Stimulated activated CD4-positive, alpha-beta T cell treated with anti-CD3 and anti-CD28 coated beads, Interleukin-1b, Interleukin-23, amount 100 ng/mL, for 48 hours (primary cell): ENCODE measurements at regions not wholly inside any gene's neighbourhood (a gene's known extent, or its start where the extent isn't known, plus 50 kb on each side); places are given as distances from the start of the nearest gene placed in this dataset.

Experiments
- DNase-seq: peaks from one replicate; pipeline ENCODE4 v3.0.0-alpha.2; 2020

DNA sequence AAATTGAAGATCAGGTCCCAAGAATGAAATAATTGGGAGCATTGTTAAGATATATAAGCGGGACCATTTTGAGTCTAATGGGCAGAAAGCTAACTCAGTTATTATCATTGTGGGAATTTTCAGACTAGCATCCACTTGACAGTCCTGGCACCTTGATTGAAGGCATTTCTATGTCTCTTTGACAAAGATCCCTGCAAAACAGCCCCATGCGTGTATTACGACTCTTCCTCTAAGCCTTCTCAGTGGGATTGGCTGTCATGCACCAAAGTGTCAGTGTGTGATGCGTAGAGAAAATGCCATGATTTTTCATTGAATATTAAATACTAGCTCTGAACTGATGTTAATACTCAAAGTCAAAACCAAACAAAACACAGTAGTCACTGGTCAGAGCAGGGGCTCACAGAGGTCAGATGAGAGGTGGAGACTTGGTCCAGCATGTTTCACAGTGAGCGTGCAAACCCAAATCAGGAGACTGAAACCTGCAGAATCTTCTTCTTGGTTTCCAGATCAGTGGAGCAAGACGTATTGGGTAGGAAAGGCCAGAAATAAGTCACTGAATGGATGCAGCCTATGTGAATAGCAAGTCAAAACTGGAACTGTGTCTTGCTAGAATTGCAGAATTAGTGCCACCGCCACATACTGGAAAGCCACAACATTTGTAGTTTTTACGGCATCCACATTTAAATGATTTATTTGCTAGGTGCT, 303.6 kb upstream of the AKR1E2 start:
- no peak for DNase-seq

DNA sequence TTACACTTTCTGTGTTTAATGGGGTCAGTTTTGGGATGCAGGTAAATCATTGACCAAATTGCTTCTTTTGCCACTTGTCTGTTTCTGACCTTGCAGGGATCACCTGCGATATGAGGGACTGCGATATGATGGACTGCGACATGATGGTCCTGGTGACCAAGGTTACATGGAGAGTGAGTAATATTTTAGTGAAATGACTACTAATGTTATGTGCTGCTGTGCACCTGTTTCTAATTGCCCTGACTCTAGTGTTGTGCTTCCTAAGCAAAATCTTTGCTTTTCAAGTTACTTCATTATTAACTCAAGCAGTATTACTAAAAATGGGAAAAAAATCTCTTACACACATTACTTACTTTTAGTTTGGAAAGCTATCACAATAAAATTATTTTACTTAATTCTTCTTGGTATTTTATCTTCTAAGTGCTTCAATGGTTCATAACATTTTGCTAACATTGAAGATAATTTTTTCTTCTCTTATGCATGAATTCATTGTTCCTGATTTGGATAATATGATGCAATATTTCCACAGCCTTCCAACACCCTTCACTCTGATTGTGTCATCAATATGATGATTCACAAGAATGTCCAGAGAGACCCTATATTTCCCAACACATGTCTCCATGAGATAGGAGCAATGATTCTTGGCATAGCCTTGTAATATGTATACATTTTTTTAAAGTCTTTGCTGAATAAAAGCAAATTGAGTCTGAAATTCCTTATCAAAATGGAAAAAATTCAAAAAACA, 306.2 kb upstream of the AKR1E2 start:
- no peak for DNase-seq

DNA sequence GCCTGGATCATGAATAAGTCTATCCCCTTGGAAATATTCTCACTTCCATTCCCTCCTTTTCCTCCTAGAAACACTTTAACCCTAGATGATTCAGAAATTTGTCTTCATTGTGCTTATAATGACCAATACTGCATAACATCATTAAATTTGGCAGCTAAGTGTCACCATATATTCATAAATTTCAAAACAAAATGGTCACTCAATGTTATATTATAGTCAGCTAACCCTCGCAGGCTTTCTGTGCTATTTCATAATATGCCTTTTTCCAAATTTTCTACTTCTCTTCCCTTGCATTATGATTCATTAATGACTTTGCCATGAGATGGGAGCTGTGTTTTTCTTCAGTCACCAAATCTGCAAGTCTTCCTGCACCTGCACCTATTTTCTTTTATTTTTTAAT, 308.3 kb upstream of the AKR1E2 start:
- no peak for DNase-seq

DNA sequence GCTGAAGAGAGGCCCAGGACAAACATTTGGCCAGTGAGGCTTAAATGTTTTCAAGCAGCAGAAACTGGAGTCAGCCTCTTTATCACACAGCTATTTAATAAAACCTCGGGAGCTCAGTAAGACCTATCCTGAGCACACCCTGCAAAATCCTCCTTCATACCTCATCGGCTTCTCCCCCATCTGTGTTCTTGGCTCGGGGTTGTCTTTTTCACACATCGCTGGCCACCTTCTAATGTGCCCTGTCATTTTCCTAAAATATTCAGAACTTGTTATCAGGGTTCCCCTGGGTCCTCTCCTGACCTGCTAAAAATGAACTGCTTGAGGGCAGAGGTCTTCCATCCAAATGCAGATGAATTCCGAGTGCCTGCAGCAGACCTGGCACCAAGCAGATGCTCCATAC, 310.3 kb upstream of the AKR1E2 start:
- no peak for DNase-seq

DNA sequence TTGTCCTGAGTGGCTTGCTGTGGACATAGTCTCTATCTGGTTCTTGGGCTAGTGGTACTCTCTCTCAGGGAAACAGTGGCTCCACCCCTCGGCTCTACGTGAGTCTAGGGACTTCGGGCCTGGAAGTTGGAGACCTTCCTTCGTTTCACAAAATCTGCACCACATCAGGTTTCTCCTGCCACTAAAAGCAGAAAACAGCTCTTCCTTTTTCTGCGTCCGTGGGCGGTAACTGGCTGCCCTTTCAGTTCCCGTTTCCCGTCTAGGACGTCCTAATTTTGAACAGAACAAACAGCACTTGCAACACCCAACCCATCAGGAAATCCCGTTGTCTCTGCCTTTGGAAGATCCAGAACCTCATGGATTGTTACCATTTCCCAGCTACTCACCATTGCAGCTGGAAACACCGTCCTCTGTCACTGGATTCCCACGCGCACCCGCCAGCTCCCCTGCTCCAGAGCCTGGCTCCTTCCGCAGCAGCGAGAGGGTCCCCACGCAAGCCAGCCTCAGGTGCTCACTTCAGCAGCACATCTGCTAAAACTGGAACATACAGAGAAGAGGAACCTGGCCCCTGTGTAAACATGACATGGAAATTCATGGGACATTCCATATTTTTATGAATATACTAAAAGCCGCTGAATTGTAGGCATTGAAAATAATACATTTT, 311.4 kb upstream of the AKR1E2 start:
- no peak for DNase-seq

DNA sequence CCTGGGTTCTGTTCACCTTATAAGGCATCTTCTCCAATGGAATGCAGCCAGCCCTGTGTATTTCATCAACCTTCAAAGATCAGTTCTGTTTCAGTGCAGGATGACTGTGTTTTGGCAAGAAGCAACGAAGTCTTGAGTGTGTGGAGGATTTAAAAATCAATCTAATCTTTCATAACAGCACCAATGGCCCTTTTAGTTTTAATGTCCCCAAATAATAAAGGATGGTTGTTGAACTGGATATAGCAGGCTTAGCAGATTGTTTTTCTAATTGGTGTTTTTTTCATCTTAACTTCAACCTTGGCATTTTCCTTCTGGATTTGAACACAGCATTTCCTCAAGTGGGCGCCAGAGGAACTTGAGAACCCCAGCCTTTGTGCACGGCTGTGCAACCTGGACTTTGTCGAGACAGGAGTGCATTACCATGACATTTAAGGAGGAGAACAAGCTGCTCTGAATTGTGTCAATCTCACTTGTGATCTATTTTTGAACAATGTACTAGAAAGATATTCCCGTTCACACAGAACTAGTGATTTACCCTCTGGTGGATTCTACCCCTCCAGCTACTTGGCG, 313.3 kb upstream of the AKR1E2 start:
- DNase-seq, result no peak

DNA sequence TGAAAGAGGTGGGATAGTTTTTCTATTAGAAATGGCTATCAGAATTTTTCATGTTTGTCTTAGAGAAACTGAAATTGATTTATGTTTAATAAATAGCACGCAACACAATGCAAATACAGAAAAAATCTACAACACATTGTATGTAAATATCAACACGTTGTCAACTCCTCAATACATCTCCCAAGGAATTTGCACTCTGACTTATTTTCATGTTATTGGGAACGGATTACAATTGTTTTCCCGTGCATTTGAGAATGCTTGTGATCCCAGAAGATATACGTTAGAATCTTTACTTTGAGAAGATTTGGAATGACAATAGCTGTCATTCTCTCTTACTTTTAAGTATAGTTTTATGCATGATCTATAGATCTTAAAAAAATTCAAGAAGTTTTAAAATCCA, 313.8 kb upstream of the AKR1E2 start:
- DNase-seq, result no peak

DNA sequence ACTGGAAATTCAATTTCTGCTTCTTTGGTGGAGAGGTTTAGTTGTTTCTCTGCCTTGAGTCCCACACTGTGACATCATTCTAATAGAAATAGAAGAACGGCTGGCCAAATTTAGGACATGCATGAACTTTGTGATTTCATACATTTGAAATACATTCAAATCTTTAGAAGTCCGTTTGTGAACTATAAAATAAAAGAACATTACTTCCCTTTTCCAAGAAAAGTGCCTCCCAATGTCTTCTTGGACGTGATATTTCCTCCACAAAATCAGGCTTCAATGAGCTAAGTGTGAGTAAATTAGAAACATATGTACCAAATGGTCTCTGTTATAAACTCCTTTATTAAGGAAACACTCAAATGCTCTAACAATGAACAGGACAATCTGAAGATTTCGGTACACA, 314.5 kb upstream of the AKR1E2 start:
- DNase-seq, result no peak

DNA sequence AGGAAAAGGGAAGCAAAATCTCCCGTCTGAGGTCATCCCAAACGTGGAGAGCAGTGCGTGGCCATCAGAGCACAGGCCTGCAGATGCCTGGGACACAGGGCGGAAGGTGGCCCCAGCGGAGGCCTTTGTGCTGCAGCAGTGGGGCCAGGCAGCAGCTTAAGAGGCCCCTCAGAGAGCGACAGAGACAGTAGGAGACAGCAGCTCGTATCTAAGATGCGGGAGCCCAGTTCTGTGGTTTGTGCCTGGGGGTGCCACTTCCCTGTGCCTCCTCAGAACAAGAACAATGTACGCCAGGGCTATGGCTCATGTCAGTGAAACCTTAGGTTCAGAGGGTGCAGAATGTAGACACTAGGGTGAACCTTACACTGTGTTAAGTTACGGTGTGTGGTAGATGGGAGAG, 316.6 kb upstream of the AKR1E2 start:
- no peak for DNase-seq

DNA sequence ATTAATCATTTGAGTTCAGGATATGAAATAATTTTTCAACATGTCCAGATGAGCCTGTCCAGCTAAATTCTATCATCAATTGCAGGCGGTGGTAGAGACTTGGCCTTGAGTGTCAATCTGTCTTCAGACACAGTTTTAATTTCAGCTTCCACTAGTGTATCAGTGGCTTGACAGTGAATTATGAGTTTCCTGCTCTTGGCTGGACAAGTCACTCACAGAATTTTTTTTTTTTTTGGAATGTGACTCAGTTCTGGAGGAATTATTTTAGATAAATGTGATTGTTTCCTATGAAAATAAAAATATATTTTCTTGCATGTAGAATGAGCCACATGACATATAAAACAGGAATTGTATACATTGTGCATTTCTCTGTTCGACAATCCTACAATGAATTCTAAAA, 319.9 kb upstream of the AKR1E2 start:
- DNase-seq, result no peak

DNA sequence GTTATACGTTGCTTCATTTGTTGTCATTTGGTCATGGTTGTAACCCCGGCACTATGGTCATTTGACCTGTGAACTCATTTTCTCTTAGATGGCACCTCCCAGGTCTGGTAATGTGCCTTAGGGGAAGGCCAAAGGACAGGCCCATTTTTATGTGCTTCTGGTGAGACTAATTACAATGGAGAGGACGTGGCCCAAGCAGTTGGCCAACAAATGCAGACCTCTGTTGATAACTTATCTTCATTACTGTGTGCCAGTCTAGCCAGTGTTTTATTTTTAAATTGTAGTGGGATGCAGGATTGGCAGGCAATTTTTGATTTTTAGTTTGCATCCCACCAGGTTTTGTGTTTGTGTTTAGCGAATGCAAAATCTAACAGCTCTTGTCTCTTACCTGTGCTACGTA, 321.5 kb upstream of the AKR1E2 start:
- DNase-seq, result no peak

DNA sequence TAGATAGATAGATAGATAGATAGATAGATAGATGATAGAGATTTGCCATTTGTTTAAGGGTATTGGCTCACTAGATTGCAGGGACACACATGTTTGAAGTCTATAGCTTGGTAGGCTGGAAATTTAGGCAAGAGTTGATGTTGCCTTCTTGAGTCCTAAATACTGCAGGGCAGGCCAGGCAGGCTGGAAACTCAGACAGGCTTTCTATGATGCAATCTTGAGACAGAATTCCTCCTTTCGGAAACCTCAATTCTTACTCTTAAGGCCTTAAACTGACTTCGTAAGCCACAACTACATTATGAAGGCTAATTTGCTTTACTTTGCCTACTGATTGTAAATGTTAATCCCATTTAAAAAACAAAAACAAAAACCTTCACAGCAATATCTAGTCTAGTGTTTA, 322.9 kb upstream of the AKR1E2 start:
- no peak for DNase-seq

DNA sequence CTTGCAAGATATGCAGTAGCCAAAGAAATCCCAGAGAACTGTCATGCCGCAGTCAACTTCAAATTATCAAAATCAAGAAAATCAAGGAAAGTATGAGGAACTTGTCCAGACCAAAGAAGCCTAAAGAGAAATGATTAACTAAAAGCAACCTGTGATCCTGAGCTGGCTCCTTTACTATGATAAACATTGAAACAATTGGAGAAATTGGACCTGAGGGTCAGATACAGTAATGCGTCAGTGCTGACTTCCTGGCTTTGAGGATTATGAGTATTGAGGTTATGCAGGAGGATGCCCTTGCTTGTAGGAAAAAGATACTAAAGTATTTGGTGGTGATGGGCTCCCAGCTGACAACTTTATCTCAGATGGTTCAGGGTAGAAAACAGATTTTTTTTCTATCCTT, 324.7 kb upstream of the AKR1E2 start:
- DNase-seq, result no peak

DNA sequence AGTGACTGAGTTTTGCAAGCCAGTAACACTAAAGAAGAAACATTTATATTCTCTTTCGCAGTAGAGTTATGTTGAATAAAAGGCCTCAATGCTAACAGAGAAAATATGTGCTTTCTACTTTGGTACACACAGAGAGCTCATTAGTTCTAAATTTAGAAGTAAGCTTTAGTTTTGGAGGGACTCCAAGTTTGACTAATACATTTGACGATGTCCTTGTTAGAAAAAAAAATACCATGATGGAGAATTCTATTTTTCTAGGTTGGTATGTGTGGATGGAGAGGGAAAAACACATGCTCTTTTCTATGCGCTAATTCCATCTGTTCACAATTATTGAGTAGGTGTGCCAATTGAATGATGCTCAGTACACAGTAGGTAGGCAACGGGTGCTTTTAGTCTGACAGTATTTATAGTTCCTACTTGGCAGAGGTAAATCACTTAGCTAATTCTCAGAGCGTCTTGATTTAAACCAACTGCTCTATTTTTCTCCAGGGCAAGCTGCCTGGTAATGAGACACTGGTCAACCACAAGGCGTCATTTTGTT, 327.2 kb upstream of the AKR1E2 start:
- DNase-seq, result no peak

DNA sequence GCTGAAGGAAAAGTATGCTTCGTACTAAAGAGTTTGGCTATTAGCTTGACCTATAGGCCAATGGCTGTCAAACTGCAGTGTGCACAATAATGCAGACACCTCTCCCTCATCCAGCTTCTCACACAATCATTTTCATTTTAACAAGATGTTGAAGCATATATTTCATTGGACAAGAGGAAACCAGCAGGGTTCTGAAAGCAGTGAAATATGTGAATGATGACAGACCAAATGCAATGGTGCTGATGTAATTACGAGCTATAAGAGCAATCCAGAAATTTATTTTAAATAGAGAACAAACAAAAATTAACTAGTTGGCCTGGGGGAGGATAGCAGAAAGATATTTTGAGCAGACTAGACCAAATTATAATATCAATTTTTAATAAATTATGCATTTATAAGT, 331.5 kb upstream of the AKR1E2 start:
- no peak for DNase-seq

DNA sequence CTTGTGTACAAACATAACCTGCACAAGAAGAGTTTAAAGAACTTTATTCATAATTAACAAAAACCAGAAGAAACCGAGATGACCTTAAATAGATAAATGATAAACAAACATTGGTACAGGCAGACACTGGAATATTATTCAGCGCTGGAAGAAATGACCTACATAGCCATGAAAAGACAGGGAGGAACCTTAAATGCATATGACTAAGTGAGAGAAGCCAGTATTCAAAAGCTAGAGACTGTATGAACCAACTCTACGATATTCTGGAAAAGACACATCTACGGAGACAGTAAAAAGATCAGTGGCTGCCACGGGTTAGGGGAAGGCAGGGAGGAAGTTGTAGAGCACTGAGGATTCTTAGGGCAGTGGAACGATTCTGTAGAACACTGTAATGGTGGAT, 333.8 kb upstream of the AKR1E2 start:
- DNase-seq, result no peak

DNA sequence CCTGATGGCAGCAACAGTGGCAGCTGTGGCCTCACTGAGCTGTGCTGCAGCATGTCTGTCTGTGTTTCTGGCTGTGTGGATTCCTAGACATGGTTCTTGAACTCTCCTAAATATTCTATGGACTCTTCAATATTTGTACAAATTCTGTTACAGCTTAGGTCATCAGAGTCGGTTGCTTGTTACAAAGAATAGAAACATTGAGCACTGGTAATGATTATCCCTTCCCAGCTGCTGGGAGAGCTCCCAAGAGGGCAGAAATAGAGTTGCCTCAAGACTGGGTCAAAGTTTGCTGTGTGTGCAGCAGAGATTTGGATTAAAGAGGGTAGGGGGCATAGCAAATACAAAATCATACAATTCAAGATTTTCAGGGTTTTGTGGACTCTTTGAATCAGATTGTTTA, 337.1 kb upstream of the AKR1E2 start:
- DNase-seq, result no peak

DNA sequence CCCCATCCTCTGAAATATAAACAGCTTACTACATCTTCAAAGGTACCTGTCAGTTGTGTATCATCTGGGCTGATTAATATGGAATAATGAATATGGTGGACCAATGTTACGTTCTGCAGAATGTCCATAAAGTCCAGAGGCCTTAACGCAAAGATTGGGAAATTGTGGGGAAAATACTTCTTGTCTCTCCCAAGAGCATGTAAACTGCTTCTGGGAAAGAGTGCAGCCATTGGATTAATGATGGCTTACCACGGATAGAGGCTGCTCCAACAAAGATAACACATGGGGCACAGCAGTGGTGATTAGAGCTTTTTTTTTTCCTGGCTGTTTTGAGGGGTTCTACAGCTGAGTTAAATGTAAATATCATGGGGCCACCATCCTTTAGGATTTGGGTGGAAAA, 340.4 kb upstream of the AKR1E2 start:
- no peak for DNase-seq

DNA sequence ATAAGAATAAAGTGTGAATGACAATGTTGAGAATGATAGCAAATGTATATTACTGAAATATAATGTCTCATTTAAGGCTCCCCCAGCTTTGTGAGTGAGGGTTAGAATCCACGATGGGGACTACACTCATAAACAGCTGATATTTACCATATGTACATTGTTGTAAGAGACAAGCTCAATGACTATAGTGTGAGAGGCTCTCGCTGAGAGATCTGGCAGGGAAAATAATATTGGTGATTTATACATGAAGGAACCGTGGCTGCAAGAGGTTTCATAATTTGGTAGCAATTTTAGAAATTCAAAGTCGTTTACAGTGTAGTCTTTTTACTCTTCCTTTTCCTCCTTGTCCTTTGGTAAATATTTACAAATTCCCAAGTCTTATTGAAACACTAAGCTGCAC, 342.2 kb upstream of the AKR1E2 start:
- no peak for DNase-seq

DNA sequence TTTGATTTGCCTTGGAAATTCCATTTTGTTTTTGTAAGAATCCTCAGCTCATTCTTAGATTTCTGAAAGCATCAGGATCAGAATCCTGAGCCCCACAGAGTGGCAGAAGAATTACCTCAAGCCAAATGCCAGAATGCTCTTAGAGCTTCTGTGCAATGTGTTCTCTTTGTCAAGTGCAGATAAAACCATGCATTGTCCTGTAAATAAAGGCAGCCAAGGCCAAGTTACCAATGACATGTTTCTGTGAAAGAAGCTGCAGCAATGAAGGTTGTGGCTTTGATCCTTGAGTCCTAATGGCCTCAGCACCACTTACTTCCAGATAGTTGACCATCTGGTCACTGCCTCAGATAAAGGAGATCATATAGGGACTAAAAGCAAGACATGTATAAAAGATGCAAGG, 343.3 kb upstream of the AKR1E2 start:
- no peak for DNase-seq

DNA sequence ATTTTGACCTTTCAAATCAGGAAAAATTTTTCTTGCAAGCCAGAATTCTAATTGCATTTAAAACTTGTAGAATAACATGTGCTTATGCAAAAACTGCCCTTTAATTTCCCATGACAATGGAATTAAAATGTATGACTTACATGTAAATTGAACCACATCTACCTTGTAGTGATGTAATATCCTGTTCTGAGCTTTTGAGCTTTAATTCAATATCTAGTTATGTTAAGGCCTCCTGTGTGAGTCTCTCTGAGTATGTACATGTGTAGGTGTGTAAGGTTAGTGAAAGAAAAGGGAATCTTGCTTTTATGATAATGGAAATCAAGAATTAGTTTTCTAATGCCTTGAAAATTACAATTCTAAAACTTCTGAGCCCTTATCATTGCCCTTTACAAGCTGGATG, 344.8 kb upstream of the AKR1E2 start:
- DNase-seq, result no peak

DNA sequence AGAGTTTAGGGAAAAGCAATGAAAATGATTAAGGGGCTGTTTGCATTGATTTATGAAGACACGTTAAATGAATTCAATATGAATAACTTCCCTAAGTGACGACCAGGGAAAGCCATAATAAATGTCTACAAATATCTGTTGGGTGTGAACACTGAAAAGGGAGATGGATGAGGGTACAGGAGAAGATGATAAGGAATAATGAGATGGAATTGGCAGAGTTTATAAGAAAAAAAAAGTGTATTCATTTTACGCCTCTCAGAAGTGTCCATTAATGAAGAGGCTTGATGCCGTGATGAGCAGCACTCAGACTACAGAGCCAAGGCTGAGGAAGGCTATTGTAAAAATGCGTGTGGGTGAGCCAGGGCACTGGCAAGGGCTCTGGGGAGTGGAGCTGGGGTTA, 346.7 kb upstream of the AKR1E2 start:
- DNase-seq, result no peak

DNA sequence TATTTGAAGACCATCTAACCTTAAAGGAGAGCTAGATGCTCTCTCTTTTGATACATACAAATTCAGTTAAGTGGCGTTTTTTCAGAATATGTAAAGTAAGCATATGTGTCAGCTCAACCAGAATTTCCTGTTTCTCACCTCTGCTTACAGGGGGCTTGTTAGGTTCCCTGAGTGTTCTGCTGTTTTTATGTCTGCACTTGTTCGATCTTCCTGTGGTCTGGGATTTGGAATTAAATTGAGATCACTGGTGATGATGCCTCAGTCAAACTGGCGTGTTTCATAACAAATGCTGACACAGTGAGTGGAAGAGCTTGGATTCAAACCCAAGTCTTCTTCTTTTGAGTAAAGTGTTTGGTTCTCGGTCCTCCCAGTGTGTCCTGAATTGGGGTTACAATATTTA, 348.3 kb upstream of the AKR1E2 start:
- no peak for DNase-seq
